Activated T-cell treated with anti-CD3 and anti-CD28 coated beads for 1 hour (primary cell): ENCODE measurements at regions not wholly inside any gene's neighbourhood (a gene's known extent, or its start where the extent isn't known, plus 50 kb on each side); places are given as distances from the start of the nearest gene placed in this dataset.

Experiments
- DNase-seq: peaks from one replicate; pipeline ENCODE4 v3.0.0-alpha.2; 2020; ENCODE audit warnings: low read depth

DNA sequence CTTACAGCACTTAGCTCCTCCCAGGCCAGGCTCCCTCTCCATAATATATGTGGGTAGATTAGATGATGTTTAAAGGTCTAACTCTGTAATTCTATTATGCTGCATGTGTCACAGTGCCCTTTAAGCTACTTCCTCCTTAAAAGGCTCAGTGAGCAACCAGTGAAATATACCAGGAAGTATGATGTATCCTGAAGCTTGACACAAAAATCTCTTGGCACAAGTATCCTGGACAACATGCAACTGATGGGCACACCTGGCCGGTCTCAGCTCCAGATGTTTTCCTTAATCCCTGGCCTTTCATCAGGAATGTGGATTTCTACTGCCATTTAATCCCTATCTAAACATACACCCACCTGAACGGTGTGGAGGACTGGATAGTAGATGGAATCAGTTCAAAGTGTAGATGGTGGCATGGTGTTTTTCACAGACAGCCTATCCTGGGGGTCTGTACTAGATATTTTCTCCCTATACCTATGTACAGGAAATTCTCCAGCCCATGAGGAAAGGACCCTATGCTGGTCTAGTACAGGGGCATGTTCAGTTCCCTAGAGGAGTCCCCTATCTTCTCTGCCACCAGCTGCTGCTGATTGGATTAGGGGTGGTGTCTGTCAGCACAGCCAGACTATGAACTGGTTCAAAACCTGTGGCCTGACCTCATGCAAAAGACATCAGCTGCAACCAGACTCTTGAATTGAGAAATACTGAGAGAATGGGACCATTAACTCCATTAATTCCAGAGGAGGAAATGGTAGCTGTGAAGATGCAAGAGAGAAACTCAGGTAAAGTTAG, 59.4 kb upstream of the CITED2 start:
- DNase-seq: no peak

GRCh38 chr6:139431602-139431956, 57.1 kb upstream of the CITED2 start:
- DNase-seq: no peak

- DNase-seq: no peak
Observed at GRCh38 chr6:139430899-139431601, 56.6 kb upstream of the CITED2 start.

DNA sequence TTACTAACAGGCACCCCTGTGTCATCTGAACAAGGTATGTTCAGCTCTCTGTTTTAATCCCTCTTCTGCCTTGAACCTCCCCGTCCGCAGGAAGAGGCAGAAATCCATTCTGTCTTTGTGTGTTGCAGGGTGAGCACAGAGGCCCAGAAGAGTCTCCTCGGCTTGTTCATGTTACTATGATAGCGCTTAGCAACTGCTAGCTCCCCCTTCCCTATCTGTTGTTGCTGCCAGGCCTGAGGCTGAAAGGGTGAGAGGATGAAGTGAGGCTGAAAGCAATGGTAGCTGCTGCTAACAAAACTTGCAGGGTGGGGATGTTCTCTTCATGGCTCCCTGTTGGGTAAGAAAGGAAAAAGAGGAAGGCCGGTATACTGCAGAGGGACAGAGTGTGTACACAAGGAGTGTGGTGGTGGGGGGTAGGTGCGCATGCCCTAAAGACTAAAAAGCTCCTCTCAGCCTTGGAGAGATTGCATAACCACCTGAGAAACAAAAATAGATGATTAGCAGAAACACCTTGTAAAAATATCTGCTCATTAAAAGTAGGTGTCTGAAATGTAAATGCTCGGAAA, 55.2 kb upstream of the CITED2 start:
- DNase-seq: no peak

DNA sequence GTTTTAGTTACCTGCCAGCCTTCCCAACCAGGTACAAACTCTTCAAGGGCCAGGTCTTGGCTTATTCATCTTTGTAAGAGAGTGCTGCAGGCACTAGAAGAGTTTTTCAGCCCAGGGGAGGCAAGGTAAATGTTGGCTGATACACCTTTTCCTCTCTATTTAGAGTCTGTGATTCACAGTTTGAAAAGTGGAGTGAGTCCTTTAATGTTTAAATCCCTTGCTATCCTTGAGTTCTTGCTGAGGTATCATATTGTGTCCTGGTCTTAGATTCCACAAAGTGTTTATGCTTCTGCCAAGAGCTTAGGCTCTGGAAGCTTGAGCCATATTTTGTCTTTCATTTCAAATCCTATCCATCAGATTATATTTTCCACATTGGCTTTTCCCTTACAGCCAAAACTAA, 52.8 kb upstream of the CITED2 start:
- DNase-seq: no peak

GRCh38 chr6:139426795-139427194, 52.3 kb upstream of the CITED2 start:
- DNase-seq: no peak

DNA sequence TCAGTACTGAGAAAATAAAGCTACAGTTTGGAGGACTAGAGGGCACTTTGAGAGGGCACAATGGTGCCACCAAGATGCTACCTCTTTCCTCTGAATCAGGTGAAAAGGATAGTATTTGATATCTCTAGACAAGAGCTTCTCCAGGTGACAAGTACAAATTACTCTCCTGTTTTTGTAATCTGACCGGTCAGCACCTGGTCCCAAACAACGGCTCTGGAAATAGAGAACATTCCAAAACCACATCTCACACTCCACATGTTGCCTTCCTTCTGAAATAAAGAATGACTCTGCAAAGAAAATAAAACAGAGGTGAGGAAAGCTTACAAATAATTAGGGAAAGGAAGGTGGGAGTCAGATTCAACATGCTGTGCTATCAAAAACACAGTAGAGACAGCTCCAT, 51.3 kb upstream of the CITED2 start:
- no peak for DNase-seq

GRCh38 chr6:139423971-139424667, 49.7 kb upstream of the CITED2 start:
- no peak for DNase-seq
